OCI-LY7 (cell line): ENCODE measurements at regions not wholly inside any gene's neighbourhood (a gene's known extent, or its start where the extent isn't known, plus 50 kb on each side); places are given as distances from the start of the nearest gene placed in this dataset.

Experiments used
- EZH2phosphoT487 ChIP-seq: fragments of 200-600 bp; sonication (generic); IDR thresholded peaks from 2 replicates; pipeline ENCODE4 v1.6.1; 2018; ENCODE audit warnings: low read depth, borderline replicate concordance, mild to moderate bottlenecking, mixed run types, antibody characterized with exemption, low read length, moderate library complexity, mixed read lengths
- TF ChIP-seq, protein P1 (sequence below): fragments of 200-600 bp; sonication (generic); conservative IDR thresholded peaks from 2 replicates; pipeline ENCODE4 v1.5.1; 2014; ENCODE audit warnings: mild to moderate bottlenecking, antibody characterized with exemption, low read length, moderate library complexity, mixed read lengths

DNA sequence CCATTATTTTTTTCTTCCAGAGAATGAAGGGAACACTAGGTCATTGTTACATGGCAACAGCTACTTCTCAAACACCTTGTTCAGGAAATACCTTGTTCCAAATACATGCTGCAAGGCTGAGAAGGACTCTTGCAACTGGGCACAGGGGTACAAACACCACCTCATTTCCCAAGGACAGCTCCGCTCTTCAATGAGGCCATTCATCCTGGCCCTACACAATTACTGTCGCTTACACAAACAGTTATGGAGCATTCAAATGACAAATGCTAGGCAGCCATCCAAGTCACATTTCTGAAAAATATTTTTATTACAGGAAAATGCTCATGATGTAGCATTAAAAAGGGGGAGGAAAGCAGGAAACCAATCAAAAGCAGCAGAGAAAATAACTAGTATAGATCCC is 611.9 kb downstream of the DHX35 start:
- TF ChIP-seq, protein P1, sequence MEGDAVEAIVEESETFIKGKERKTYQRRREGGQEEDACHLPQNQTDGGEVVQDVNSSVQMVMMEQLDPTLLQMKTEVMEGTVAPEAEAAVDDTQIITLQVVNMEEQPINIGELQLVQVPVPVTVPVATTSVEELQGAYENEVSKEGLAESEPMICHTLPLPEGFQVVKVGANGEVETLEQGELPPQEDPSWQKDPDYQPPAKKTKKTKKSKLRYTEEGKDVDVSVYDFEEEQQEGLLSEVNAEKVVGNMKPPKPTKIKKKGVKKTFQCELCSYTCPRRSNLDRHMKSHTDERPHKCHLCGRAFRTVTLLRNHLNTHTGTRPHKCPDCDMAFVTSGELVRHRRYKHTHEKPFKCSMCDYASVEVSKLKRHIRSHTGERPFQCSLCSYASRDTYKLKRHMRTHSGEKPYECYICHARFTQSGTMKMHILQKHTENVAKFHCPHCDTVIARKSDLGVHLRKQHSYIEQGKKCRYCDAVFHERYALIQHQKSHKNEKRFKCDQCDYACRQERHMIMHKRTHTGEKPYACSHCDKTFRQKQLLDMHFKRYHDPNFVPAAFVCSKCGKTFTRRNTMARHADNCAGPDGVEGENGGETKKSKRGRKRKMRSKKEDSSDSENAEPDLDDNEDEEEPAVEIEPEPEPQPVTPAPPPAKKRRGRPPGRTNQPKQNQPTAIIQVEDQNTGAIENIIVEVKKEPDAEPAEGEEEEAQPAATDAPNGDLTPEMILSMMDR: no peak
- TF ChIP-seq EZH2phosphoT487: no peak
